Middle frontal gyrus (tissue), 1 donor: ENCODE measurements at regions not wholly inside any gene's neighbourhood (a gene's known extent, or its start where the extent isn't known, plus 50 kb on each side); places are given as distances from the start of the nearest gene placed in this dataset.
"Not testable (repeated sequence)": the region's sequence is repeated elsewhere in the genome, so short reads cannot be mapped to it uniquely, and the experiment has no call there.

ENCODE experiments used
- DNase-seq: peaks from one replicate; pipeline ENCODE4 v3.0.0-alpha.2; 2015; ENCODE audit warnings: low spot score; ENCODE audit errors: extremely low spot score

- no peak for DNase-seq
Observed at GRCh38 chr3:137111497-137111896, 153.7 kb downstream of the IL20RB start.

GRCh38 chr3:137116619-137117018 lies 158.8 kb downstream of the IL20RB start:
- DNase-seq: no peak

- DNase-seq: no peak
Observed at GRCh38 chr3:137121704-137122314, 164.0 kb downstream of the IL20RB start.

- no peak for DNase-seq
Observed at GRCh38 chr3:137131081-137131480, 173.3 kb downstream of the IL20RB start.

DNA sequence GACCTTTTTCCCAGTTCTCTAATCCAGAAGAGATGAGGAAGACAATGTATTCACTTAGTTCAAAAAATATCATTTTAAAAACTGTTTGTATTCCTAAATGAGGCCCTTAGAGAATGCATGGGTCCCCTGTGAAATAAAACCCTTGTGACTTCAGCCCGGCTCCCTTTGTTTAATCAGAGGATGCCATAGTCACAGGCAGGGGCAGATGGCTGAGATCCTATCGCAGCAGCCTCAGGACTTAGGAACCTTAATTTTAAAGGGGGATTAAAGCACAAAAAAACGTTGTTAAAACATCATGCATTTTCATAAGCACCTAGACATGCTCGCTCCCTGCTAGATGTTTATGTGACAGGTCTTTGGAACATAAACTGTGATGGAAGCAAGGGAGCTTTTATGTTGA lies 176.6 kb downstream of the IL20RB start:
- no peak for DNase-seq

GRCh38 chr3:137148406-137148805 lies 190.6 kb downstream of the IL20RB start:
- no peak for DNase-seq

DNA sequence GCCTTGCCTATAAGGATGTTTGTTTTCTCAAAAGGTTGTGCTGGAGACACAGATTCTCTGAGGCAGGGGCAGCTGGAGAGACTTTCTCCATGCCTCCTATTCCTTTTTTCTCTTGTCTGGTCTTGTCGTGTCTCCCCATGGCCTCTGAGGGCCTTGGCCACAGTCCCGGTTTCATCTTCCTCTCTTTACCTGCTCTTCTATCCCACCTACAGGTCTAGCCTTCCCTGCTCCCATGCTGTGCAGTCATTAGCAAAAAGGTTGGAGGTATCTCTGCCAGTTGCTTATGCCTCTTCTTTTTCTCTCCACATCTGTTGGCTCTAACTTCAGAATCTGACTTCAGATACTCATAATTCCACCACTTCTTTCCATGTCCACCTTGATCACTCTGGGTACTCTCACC lies 191.1 kb downstream of the IL20RB start:
- DNase-seq: no peak

DNA sequence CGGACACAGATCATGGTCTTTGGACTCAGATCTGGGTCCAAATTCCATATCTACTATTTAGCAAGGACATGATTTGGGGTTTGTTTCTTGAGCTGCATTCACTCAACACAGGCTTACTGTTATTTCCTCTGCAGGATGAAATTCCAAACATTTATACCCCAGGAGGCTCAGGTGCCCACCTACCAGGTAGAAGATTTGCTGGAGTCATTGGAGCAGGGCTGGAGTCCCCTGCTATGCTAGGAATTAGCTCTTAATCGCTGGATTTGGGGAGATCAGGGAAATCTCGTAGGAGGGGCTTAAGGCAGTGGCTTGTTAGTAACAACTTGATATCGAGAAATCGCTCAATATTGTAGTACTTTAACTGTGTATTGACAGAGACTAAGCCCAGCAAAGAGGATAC lies 193.0 kb downstream of the IL20RB start:
- no peak for DNase-seq

- not testable (repeated sequence) for DNase-seq
Observed at GRCh38 chr3:137153046-137153445, 195.3 kb downstream of the IL20RB start.

GRCh38 chr3:137163241-137163871 lies 205.6 kb downstream of the IL20RB start:
- DNase-seq: no peak

- no peak for DNase-seq
Observed at GRCh38 chr3:137163958-137164357, 206.2 kb downstream of the IL20RB start.

- no peak for DNase-seq
Observed at GRCh38 chr3:137165117-137165806, 207.5 kb downstream of the IL20RB start.

GRCh38 chr3:137171834-137172603 lies 214.2 kb downstream of the IL20RB start:
- DNase-seq: no peak

DNA sequence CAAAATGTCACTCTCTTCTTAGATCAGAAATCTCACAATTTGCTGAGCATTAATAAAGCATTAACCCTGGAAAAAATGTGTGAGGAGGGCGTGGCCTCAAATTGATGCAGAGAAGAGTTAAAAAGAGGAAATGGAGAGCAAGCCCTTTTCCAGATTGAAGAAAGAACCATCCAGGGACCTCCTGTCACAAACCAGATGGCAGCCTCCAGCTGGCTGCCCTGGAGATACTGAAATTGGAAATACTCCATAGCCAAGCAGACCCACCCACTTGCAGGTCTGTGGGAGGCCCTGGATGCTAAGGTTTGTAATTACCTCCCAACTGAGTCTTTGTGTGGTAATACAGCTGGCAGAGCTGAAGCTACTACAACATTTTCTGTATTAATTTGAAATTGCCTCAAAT lies 214.9 kb downstream of the IL20RB start:
- DNase-seq: no peak

- DNase-seq: no peak
Observed at GRCh38 chr3:137174514-137174913, 216.7 kb downstream of the IL20RB start.

- no peak for DNase-seq
Observed at GRCh38 chr3:137180220-137180619, 222.4 kb downstream of the IL20RB start.

DNA sequence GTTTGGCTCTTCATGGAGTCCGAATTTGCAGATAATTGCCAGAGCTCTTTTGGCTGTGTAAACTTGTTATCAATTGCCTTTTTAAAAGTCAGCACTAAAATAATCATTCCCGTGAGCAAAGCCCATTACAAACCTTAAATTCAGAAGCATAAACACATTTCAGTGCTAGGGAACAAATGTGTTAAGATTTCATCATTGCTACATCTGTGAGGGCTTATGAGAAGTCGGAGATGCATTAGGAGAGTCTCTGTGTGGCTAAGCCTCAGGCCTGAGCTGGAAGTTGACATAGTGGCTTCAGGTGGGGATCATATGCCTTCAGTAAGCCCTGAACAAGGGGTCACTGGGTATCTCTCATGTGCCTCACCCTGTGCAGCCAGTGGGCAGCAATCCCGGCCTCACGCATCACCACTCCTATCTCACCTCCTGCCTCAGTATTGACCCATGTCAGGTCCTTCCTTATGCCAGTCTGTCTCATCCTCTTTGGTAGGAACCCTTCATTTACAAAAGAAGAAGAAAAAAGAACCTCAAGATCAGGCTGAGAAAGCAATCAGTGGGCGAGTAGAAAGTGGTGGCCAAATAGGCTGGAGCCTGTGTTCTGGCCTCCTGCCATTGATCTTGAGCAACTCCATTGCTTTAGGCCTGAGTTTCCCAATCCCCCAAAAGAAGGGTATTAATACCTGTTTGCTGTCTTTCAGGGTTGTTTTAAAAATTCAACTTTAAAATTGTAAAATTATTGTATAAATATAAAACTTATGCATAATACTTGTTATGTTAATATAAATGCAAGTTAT lies 233.5 kb downstream of the IL20RB start:
- DNase-seq: no peak

DNA sequence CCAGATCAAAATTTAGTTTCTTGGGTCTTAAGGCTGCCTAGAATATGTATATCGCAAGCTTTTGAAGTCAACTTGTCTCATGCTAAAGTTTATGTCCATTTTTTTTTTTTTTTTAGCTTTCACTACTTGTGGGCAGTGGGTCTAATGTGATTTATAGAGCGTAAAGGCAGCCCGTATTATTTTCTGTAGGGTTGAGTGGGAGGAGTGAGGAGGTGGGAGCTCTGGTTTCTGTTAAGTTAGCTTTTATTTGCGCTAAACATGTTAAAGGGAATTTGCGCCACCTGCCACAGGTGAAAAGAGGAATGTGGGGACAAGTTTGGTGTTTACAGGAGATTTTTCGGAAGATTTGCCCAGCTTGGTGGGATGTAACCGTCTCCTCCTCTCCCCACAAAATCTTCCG lies 234.2 kb downstream of the IL20RB start:
- DNase-seq: no peak

DNA sequence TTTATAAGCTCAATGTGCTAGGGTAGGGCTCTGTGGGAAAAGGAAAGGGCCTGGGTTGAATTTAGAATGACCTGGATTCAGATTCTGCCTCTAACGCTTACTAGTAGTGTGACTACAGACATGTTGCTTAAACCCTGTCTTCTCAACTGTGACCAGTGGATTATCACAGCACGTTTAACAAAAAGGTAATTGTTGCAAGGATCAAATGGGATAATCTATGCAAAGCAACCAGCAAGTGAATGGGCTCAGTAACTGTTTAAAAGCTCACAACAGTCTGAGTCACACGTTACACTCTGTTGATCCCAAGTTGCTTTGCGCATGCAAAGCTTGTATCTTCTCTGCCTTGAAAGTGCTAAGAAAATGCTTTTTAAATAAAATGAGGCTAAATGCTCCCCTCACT lies 236.5 kb downstream of the IL20RB start:
- no peak for DNase-seq

DNA sequence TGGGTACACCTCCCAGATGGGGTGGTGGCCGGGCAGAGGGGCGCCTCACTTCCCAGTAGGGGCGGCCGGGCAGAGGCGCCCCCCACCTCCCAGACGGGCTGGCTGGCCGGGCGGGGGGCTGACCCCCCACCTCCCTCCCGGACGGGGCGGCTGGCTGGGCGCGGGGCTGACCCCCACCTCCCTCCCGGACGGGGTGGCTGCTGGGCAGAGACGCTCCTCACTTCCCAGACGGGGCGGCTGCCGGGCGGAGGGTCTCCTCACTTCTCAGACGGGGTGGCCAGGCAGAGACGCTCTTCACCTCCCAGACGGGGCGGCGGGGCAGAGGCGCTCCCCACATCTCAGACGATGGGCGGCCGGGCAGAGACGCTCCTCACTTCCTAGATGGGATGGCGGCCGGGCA lies 240.6 kb downstream of the IL20RB start:
- DNase-seq: not testable (repeated sequence)

DNA sequence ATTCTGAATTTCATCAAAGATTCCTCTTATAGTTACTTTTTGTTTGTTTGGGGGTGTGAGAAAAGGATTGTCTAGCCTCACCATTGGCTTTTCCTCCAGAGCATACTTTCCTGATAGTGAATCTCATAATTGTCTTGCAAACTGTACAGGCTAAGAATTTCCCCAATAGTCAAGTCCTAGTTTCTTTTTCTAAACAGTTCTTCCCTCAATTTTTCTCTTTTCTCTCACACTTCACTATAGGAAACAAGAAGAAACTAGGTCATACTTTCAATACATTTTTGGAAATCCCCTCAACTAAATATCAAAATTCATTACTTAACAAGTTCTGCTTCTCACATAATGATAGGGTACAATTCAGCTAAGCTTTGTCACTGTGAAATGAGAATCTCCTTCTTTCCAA lies 241.9 kb downstream of the IL20RB start:
- no peak for DNase-seq
